ENCODE measurements at regions not wholly inside any gene's neighbourhood (a gene's known extent, or its start where the extent isn't known, plus 50 kb on each side); places are given as distances from the start of the nearest gene placed in this dataset.

DNA sequence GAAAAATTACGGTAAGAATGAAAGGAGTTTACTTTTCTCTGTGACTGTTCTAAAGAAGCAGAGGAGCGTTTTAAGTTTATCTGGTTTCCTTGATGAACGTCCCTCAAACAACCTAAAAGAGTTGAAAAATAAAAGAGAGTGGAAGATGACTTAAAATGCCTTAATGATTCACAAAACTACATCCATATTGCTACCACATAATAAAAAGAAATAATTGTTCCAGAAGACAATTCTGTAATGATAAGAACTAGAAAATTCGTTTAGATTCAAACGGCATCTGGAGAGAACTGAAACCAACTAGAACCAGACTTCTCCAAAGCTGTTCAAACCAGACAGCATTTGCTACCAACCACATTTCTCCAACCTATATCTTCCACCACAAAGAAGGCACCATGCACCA lies 68.1 kb downstream of the TEKT4 start:
- no peak for DNase-seq (ENCODE audit: low read depth in 2 of 3, low spot score in 2 of 3)

- DNase-seq (ENCODE audit: low read depth in 2 of 3, low spot score in 2 of 3) = no peak
Measured at GRCh38 chr2:94947097-94948016, 76.1 kb downstream of the TEKT4 start.

DNA sequence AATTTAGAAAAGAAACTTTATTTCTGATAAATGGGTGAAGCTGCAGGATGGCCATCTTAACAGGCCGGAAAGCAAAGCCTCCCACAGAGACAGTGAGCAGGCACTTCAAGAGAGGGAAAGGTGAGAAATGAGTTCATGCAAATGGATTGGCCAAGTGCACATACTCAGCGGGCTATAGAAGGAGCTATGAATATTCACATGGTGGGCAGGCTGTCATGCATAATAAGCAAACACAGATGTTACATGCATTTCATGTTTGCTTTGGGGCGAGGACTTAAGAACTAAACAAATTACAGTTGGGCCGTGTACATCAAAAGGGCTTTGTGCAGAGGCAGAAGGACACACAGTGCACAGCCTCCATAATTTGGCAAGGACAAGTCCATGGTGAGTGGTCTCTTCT lies 69.8 kb upstream of the MAL start:
- no peak for DNase-seq (ENCODE audit: low read depth in 2 of 3, low spot score in 2 of 3)

GRCh38 chr2:94956797-94957391 lies 68.6 kb upstream of the MAL start:
- peak in 2 of 3 donors; percentile 14 to 44 for DNase-seq (ENCODE audit: low read depth in 2 of 3, low spot score in 2 of 3)

DNA sequence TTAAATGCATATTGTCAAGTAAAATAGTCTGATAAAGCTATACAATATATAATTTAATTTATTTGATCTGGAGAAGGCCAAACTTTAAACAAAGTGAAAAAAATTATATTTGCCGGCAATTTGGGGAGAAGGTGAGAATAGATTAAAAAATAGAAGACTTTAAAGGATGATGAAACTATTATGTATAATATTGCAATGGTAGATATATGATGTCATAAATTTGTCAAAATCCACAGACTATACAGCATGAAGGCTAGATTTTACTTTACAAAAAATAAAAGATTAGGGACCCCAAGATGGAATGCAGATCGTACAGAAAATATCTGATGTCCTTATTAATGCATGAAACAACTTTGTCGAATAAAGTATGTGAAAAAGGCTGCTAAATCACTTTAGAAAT lies 67.3 kb upstream of the MAL start:
- DNase-seq (ENCODE audit: low read depth in 2 of 3, low spot score in 2 of 3) = no peak

- DNase-seq (ENCODE audit: low read depth in 2 of 3, low spot score in 2 of 3) = no peak
Measured at GRCh38 chr2:94960266-94960665, 65.2 kb upstream of the MAL start.

DNA sequence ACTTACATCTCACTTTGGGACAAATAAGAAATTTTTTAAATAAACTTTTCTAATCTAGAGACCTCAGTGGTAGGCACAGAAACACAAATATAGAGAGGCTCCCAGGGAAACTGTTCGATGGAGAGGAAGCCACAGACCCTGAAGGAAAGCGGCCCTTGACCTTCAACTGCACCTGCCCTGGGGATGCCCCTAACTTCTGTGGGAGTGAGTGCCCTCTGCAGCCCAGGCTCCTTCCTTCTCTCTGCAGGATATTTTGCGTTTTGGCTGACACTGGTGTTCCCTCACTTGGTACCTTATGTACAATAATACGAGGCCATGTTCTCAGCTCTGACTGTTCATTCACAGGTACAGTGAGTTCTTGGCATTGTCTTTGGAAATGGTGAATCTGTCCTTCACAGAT lies 64.8 kb upstream of the MAL start:
- DNase-seq (ENCODE audit: low read depth in 2 of 3, low spot score in 2 of 3) = no peak

DNA sequence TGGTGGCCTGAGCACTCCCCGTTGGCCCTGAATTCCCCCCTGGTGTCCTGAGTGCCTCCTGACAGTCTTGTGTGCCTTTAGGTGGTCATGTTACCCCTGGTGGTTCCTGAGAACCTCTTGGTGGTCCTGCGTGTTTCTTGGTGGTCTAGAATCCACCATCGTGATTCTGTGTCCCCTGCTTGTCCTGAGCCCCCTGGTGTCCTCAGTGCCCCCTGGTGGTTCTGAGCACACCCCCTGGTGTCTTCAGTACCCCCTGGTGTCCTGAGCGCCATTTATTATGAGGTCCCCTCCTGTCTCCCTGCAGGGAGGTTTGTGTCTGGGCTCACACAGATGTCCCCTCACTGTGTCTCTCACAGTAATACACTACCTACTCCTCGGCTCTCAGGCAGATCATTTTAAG lies 61.3 kb upstream of the MAL start:
- no peak for DNase-seq (ENCODE audit: low read depth in 2 of 3, low spot score in 2 of 3)

GRCh38 chr2:94966689-94967088 lies 58.8 kb upstream of the MAL start:
- no peak for DNase-seq (ENCODE audit: low read depth in 2 of 3, low spot score in 2 of 3)

GRCh38 chr2:94970353-94970752 lies 55.2 kb upstream of the MAL start:
- no peak for DNase-seq (ENCODE audit: low read depth in 2 of 3, low spot score in 2 of 3)
